IMR-90 (cell line): ENCODE measurements at regions not wholly inside any gene's neighbourhood (a gene's known extent, or its start where the extent isn't known, plus 50 kb on each side); places are given as distances from the start of the nearest gene placed in this dataset.

Experiments used
- ATAC-seq: fragments of 200-7000 bp; cut with Tn5 transposase; 2 replicates; pipeline ENCODE4 v1.9.1; 2020; ENCODE audit warnings: low read depth, mild to moderate bottlenecking, moderate library complexity
- BruUV-seq: library from RNA; stranded (reverse); fragments of 400-500 nt; replicated peaks from 2 replicates; lab custom pipeline; 2021; lab: Mats Ljungman, UMichigan
- CTCF ChIA-PET: fragments of 300-600 bp; formaldehyde crosslinking; extraction: SDS; loops from one replicate; lab custom pipeline; 2021; ENCODE audit warnings: antibody characterized with exemption; lab: Yijun Ruan, JAX
- POLR2A ChIA-PET: fragments of 300-600 bp; sonication (Branson Sonifier 250); formaldehyde crosslinking; loops from one replicate; lab custom pipeline; 2022; ENCODE audit warnings: antibody characterized with exemption; ENCODE audit not compliant: unreplicated experiment; lab: Charles Lee
- DNase-seq: peaks from one replicate; pipeline ENCODE4 v3.0.0; 2013
- H2AFZ ChIP-seq: replicated peaks from 2 replicates; pipeline ENCODE3; 2013; ENCODE audit warnings: low read length, mild to moderate bottlenecking; ENCODE audit not compliant: poor library complexity
- H2AK5ac ChIP-seq: 2 replicates; pipeline ENCODE4 v1.6.1; 2013; ENCODE audit warnings: low read depth, low read length, inconsistent platforms
- H2AK9ac ChIP-seq: replicated peaks from 2 replicates; pipeline ENCODE3; 2013; ENCODE audit warnings: mild to moderate bottlenecking, low read depth, low read length, moderate library complexity; ENCODE audit not compliant: poor library complexity
- H2BK120ac ChIP-seq: 2 replicates; pipeline ENCODE4 v1.6.1; 2013; ENCODE audit warnings: low read depth, low read length, inconsistent platforms
- H2BK15ac ChIP-seq: 3 replicates; pipeline ENCODE4 v1.6.1; 2013; ENCODE audit warnings: low read depth, low read length, inconsistent platforms
- H2BK20ac ChIP-seq: 2 replicates; pipeline ENCODE4 v1.6.1; 2013; ENCODE audit warnings: low read depth, mild to moderate bottlenecking, inconsistent platforms, low read length, moderate library complexity
- H2BK5ac ChIP-seq: 2 replicates; pipeline ENCODE4 v1.6.1; 2013; ENCODE audit warnings: mild to moderate bottlenecking, low read depth, low read length, inconsistent platforms; ENCODE audit not compliant: poor library complexity, severe bottlenecking
- H3K14ac ChIP-seq: replicated peaks from 2 replicates; pipeline ENCODE4 v1.6.1; 2013; ENCODE audit warnings: low read depth, low read length, inconsistent platforms
- H3K18ac ChIP-seq: 2 replicates; pipeline ENCODE4 v1.6.1; 2013; ENCODE audit warnings: low read depth, low read length, control low read depth
- H3K23ac ChIP-seq: 2 replicates; pipeline ENCODE4 v1.6.1; 2013; ENCODE audit warnings: low read depth, low read length, inconsistent platforms
- H3K27ac ChIP-seq: 2 replicates; pipeline ENCODE4 v1.5.1; 2013; ENCODE audit warnings: mild to moderate bottlenecking, control low read depth, low read length; ENCODE audit not compliant: insufficient read depth
- H3K27me3 ChIP-seq: 2 replicates; pipeline ENCODE4 v1.6.1; 2013; ENCODE audit warnings: low read length; ENCODE audit not compliant: control insufficient read depth, insufficient read depth
- H3K36me3 ChIP-seq: 2 replicates; pipeline ENCODE4 v1.6.1; 2013; ENCODE audit warnings: low read length, mixed read lengths; ENCODE audit not compliant: control insufficient read depth, insufficient read depth
- H3K4ac ChIP-seq: 2 replicates; pipeline ENCODE4 v1.6.1; 2013; ENCODE audit warnings: low read depth, low read length, inconsistent platforms
- H3K4me1 ChIP-seq: 2 replicates; pipeline ENCODE4 v1.6.1; 2013; ENCODE audit warnings: low read length, mixed read lengths; ENCODE audit not compliant: control insufficient read depth, insufficient read depth
- H3K4me2 ChIP-seq: 2 replicates; pipeline ENCODE4 v1.6.1; 2013; ENCODE audit warnings: low read depth, mild to moderate bottlenecking, control low read depth, low read length, moderate library complexity
- H3K4me3 ChIP-seq: 2 replicates; pipeline ENCODE4 v1.5.1; 2013; ENCODE audit warnings: low read depth, mild to moderate bottlenecking, control low read depth, low read length, moderate library complexity; ENCODE audit not compliant: insufficient read depth
- H3K56ac ChIP-seq: 2 replicates; pipeline ENCODE4 v1.6.1; 2013; ENCODE audit warnings: low read length, inconsistent platforms; ENCODE audit not compliant: insufficient read depth; ENCODE audit errors: extremely low read depth
- H3K79me1 ChIP-seq, 2 experiments: 2 replicates each; pipeline ENCODE4 v1.6.1; 2013; ENCODE audit warnings: low read length in 2 of 2, inconsistent platforms in 1 of 2, low read depth in 1 of 2
- H3K9ac ChIP-seq: 2 replicates; pipeline ENCODE4 v1.6.1; 2013; ENCODE audit warnings: low read depth, low read length, control low read depth
- H3K9me1 ChIP-seq: 2 replicates; pipeline ENCODE4 v1.6.1; 2013; ENCODE audit warnings: low read length, inconsistent platforms; ENCODE audit not compliant: insufficient read depth
- H3K9me3 ChIP-seq: 2 replicates; pipeline ENCODE4 v1.6.1; 2013; ENCODE audit warnings: low read length; ENCODE audit not compliant: control insufficient read depth, insufficient read depth
- H4K20me1 ChIP-seq: 2 replicates; pipeline ENCODE4 v1.6.1; 2013; ENCODE audit warnings: low read length, inconsistent platforms; ENCODE audit not compliant: insufficient read depth
- H4K5ac ChIP-seq: 2 replicates; pipeline ENCODE4 v1.6.1; 2013; ENCODE audit warnings: mild to moderate bottlenecking, low read depth, low read length, control low read depth
- H4K8ac ChIP-seq, 2 experiments: 2 replicates each; pipeline ENCODE4 v1.6.1; 2013; ENCODE audit warnings: low read depth in 2 of 2, low read length in 2 of 2, control low read depth in 1 of 2, inconsistent platforms in 1 of 2
- H4K91ac ChIP-seq: 2 replicates; pipeline ENCODE4 v1.6.1; 2013; ENCODE audit warnings: low read depth, low read length, inconsistent platforms; ENCODE audit not compliant: insufficient read depth
- BHLHE40 ChIP-seq: fragments of 150-350 bp; IDR thresholded peaks from 2 replicates; pipeline ENCODE4 v1.6.1; 2016; ENCODE audit warnings: mild to moderate bottlenecking, low read depth, low read length
- CHD1 ChIP-seq: IDR thresholded peaks from 2 replicates; pipeline ENCODE4 v1.6.1; 2012; ENCODE audit warnings: low read depth, low read length, improper control_type of control experiment
- CTCF ChIP-seq: conservative IDR thresholded peaks from 2 replicates; pipeline ENCODE4 v1.5.1; 2012; ENCODE audit warnings: mild to moderate bottlenecking, low read depth, low read length, improper control_type of control experiment
- ELK1 ChIP-seq: fragments of 150-350 bp; IDR thresholded peaks from 2 replicates; pipeline ENCODE4 v1.6.1; 2016; ENCODE audit warnings: low read depth, mild to moderate bottlenecking, low read length, moderate library complexity, borderline replicate concordance
- FOS ChIP-seq: fragments of 150-350 bp; IDR thresholded peaks from 2 replicates; pipeline ENCODE4 v1.6.1; 2016; ENCODE audit warnings: low read depth, low read length
- MAZ ChIP-seq: IDR thresholded peaks from 2 replicates; pipeline ENCODE4 v1.6.1; 2012; ENCODE audit warnings: low read depth, mild to moderate bottlenecking, low read length, improper control_type of control experiment, moderate library complexity, borderline replicate concordance
- NFE2L2 ChIP-seq: fragments of 150-350 bp; IDR thresholded peaks from 2 replicates; pipeline ENCODE4 v1.6.1; 2016; ENCODE audit warnings: low read depth, mild to moderate bottlenecking, low read length
- POLR2A ChIP-seq: IDR thresholded peaks from 2 replicates; pipeline ENCODE4 v1.6.1; 2012; ENCODE audit warnings: mild to moderate bottlenecking, low read depth, low read length
- RAD21 ChIP-seq: IDR thresholded peaks from 2 replicates; pipeline ENCODE4 v1.6.1; 2012; ENCODE audit warnings: low read length, improper control_type of control experiment
- RFX5 ChIP-seq: IDR thresholded peaks from 2 replicates; pipeline ENCODE4 v1.8.0; 2012; ENCODE audit warnings: low read depth, mild to moderate bottlenecking, low read length, moderate library complexity
- WGBS, 2 experiments: methylation state at CpG; one replicate each; pipeline versions ENCODE4 v1.1.5 to v1.1.7; 2013; ENCODE audit warnings: missing lambda C conversion rate in 2 of 2; ENCODE audit not compliant: insufficient read length in 1 of 2; ENCODE audit errors: extremely low coverage in 2 of 2; 5-methylcytosine and 5-hydroxymethylcytosine counted together
- dilution Hi-C: fragments of 300-500 bp; cut with HindIII; formaldehyde crosslinking; loops from one replicate; pipeline ENCODE4 v1.14.3; 2018; ENCODE audit warnings: low sequenced_read_pairs; ENCODE audit not compliant: unreplicated experiment
- in situ Hi-C: fragments of 300-500 bp; cut with MboI; formaldehyde crosslinking; loops from 3 replicates; pipeline ENCODE4 v1.14.3; 2019; ENCODE audit warnings: low sequenced_read_pairs, inconsistent platforms, mixed read lengths
- intact Hi-C: fragments of 100-400 bp; cut with micrococcal nuclease; formaldehyde crosslinking; loops from 2 replicates; pipeline ENCODE4 v1.10.0; 2022

- Histone ChIP-seq H2BK120ac (no peak overlapping the region), H2BK5ac (no peak overlapping the region), H3K4me3 (no peak overlapping the region), H3K79me1 (no peaks in the 10 kb centered on the region), H3K27me3 (no peaks in the 10 kb centered on the region), H3K4ac (no peak overlapping the region), H4K20me1 (no peaks in the 10 kb centered on the region), H3K27ac (no peak overlapping the region), H3K23ac (no peak overlapping the region), H2BK15ac (no peak overlapping the region), H4K91ac (no peak overlapping the region), H2BK20ac (no peak overlapping the region), H3K9me3 (no peaks in the 10 kb centered on the region), H3K9me1 (no peaks in the 10 kb centered on the region), H2AK9ac (no peak overlapping the region), H3K4me2 (no peak overlapping the region), H2AFZ (no peak overlapping the region), H4K8ac (no peak overlapping the region), H3K9ac (no peak overlapping the region), H3K36me3 (no peaks in the 10 kb centered on the region), H3K56ac (no peak overlapping the region), H3K18ac (no peak overlapping the region), H2AK5ac (no peak overlapping the region), H3K4me1 (no peaks in the 10 kb centered on the region), H4K5ac (no peak overlapping the region), H3K14ac (no peak overlapping the region)
- ATAC-seq (no peak), DNase-seq (no peak)
- in situ Hi-C loops (no loop called here), intact Hi-C loops (no loop called here), dilution Hi-C loops (no loop called here)
- WGBS, 2 experiments = no CpG with 5 or more reads among the region's 2 CpGs
- ChIA-PET POLR2A (no interaction called here), CTCF (no interaction called here)
- TF ChIP-seq RAD21 (no peak), FOS (no peak), NFE2L2 (no peak), CTCF (no peak), ELK1 (no peak), BHLHE40 (no peak), CHD1 (no peak), MAZ (no peak), POLR2A (no peak), RFX5 (no peak)
- BruUV-seq = no TSS peak
These were observed 794.5 kb upstream of the TBX3 start for GRCh38 chr12:115478505-115478904.
